ENCODE measurements at regions not wholly inside any gene's neighbourhood (a gene's known extent, or its start where the extent isn't known, plus 50 kb on each side); places are given as distances from the start of the nearest gene placed in this dataset.

DNA sequence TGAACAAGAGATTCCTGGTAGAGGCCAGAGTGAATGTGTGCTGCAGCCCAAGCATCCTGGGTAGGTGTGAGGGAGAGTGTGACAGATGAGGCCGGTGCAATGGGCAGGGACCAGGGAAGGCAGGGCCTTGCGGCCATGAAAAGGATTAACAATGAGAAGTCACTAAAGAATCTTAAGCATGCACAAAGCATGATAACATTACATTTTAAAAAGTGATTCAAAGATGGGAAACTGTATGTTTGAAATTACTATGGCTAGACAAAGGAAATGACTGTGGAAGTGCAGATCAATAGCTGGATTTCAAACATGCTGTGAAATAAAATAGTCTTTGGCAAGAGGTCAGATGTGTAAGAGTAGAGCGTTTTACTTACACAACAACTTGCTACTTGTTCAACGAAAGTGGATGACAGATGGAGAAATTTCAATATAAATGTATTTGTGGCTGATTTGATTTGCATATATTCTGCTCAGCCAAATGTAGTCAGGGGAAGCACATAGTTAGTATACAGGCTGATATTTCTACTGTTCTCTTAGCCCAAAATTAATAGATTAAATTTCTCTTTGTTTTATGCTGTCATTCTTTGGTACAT lies 175.5 kb downstream of the CCDC59 start:
- TF ChIP-seq, protein P1, sequence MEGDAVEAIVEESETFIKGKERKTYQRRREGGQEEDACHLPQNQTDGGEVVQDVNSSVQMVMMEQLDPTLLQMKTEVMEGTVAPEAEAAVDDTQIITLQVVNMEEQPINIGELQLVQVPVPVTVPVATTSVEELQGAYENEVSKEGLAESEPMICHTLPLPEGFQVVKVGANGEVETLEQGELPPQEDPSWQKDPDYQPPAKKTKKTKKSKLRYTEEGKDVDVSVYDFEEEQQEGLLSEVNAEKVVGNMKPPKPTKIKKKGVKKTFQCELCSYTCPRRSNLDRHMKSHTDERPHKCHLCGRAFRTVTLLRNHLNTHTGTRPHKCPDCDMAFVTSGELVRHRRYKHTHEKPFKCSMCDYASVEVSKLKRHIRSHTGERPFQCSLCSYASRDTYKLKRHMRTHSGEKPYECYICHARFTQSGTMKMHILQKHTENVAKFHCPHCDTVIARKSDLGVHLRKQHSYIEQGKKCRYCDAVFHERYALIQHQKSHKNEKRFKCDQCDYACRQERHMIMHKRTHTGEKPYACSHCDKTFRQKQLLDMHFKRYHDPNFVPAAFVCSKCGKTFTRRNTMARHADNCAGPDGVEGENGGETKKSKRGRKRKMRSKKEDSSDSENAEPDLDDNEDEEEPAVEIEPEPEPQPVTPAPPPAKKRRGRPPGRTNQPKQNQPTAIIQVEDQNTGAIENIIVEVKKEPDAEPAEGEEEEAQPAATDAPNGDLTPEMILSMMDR (optimal IDR thresholded peaks at IDR 0.05 in 1 of 3, IDR thresholded peaks at IDR 0.05 in 1 of 3, conservative IDR thresholded peaks at IDR 0.05 in 1 of 3; ENCODE audit: extremely low read depth in 1 of 3, insufficient read depth in 2 of 3, low read length in 3 of 3), result no peak
- TF ChIP-seq EZH2 (IDR thresholded peaks at IDR 0.05; ENCODE audit: low read length), result no peak
